SKM-1 treated with dmso at 0.1 percent for 144 hours (cell line): ENCODE measurements at regions not wholly inside any gene's neighbourhood (a gene's known extent, or its start where the extent isn't known, plus 50 kb on each side); places are given as distances from the start of the nearest gene placed in this dataset.
"Not testable (repeated sequence)": the region's sequence is repeated elsewhere in the genome, so short reads cannot be mapped to it uniquely, and the experiment has no call there.

Source experiments
- DNase-seq: peaks from one replicate; lab custom pipeline; 2025; ENCODE audit not compliant: unreplicated experiment; lab: John Stamatoyannopoulos, UW

DNA sequence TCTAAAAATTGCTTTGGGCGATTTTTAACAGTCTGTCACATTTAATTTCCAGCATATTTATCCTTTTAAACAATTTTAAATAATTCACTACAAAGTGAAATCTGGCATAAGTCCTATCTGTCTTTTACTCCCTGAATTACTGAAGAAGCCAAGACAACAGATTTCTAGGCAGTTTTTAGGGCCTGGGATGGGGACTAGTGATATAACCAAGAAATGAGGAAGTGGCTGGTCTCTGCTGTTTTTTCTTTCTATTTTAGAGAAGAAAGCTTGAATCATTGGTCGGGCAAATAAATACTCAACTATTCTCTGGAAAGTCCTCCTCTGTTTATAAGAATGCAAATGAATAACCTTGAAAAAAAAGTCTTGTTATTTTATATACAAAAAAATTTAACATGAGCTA is 79.7 kb upstream of the SSBP2 start:
- peak; percentile 33 for DNase-seq

DNA sequence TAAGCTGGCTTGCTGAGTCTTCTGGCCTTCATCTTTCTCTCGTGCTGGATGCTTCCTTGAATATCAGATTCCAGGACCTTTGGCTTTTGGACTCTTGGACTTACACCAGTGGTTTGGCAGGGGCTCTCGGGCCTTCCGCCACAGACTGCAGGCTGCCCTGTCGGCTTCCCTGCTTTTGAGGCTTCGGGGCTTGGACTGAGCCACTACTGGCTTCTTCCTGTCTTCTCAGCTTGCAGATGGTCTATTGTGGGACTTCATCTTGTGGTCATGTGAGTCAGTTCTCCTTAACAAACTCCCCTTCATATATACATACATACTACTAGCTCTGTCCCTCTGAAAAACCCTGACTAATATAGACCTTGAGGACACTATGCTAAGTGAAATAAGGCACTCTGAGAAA is 78.3 kb upstream of the SSBP2 start:
- DNase-seq, result no peak

DNA sequence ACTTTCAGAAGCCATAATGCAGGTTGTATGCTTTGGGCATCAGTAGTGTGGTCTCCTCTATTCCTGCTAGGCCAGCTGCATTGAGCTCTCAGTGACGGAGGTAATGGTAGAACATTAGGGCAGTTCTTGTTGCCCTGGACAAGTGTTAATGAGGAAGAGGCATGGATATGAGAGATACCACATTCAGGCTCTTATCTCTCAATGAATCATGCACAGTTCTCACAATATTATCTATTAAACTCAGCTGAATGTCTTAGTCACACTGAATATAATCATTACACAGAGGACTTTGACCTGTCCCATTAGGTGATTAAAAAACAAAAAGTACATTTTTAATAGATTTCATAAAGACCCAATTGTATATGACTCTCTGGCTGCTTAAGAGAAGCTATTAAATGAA is 76.6 kb upstream of the SSBP2 start:
- DNase-seq, result no peak

DNA sequence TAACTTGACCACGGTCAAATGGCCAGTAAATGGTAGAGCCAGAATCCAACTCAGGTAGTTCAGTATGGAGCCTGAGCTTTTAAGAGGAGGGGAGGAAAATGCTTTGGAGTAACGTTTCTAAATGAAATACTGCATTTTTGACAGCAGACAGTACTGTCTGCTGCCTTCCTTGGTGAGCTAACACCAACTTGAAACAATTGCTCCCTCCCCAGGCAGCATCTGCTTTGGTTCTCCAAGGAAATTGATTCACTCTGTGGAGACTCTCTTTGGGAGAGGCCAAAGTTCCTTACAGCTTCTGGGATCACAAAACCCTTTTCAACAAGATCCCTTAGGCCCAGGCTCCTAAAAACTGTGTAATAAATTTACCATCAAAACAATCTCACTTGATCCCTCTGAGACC is 75.2 kb upstream of the SSBP2 start:
- DNase-seq, result no peak

DNA sequence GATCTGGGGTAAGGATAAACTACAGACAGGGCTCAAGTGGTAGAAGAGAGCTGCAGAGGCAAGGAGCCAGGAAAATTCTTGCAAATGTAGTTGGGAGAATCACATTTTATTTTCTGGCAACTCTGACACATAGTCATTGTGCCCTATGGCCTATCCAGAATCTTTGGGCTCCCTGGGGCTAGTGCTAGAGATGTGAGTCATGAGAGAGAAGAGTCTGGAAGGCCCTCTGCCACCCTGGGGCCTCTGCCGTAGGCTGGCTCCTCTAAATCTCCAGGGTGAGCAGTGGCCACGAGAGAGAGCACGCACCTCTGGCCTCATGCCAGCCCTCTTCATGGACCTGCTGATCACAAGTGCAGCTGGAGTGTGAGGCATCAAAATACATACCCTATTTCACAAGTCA is 74.3 kb upstream of the SSBP2 start:
- DNase-seq, result no peak

DNA sequence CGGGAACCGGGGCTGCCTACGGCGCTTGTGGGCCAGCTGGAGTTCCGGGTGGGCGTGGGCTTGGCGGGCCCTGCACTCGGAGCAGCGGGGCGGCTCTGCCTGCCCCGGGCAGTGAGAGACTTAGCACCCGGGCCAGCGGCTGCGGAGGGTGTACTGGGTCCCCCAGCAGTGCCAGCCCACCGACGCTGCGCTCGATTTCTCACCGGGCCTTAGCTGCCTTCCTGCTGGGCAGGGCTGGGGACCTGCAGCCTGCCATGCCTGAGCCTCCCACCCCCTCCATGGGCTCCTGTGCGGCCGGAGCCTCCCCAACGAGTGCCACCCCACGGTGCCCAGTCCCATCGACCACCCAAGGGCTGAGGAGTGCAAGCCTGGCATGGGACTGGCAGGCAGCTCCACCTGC is 72.8 kb upstream of the SSBP2 start:
- DNase-seq, result not testable (repeated sequence)

DNA sequence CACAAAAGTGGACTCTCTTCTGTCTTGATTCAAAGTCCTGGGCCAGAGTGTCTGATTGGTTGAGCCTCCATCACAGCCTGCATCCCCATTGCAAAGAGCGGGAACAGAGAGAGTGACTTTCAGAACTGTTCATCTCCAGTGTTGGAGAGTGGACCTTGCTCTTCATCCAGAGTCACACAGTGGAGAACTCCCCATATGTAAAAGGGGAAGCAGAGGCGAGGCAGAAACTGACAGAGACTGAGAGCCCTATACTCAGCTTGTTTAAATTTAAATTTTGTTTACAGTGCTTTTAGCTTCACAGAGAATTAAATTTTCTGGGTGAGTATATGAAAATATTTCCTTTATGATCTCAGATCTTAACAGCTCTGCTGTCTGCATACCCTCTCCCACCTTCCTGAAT is 70.0 kb upstream of the SSBP2 start:
- no peak for DNase-seq

DNA sequence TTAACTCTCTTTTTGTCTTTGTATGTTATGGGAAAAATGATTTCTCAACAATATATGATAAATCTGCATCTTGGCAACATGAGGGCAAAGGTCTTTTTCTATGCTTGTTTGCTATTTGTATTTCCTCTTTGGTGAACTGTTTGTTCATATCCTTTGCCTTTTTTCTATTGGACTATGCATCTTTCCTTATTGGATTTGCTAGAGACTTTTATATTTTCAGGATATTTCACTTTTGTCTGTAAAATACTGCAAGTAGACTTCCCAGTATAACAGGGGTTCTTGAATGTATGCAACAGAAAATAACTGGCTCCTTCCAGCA is 69.4 kb upstream of the SSBP2 start:
- DNase-seq, result no peak

DNA sequence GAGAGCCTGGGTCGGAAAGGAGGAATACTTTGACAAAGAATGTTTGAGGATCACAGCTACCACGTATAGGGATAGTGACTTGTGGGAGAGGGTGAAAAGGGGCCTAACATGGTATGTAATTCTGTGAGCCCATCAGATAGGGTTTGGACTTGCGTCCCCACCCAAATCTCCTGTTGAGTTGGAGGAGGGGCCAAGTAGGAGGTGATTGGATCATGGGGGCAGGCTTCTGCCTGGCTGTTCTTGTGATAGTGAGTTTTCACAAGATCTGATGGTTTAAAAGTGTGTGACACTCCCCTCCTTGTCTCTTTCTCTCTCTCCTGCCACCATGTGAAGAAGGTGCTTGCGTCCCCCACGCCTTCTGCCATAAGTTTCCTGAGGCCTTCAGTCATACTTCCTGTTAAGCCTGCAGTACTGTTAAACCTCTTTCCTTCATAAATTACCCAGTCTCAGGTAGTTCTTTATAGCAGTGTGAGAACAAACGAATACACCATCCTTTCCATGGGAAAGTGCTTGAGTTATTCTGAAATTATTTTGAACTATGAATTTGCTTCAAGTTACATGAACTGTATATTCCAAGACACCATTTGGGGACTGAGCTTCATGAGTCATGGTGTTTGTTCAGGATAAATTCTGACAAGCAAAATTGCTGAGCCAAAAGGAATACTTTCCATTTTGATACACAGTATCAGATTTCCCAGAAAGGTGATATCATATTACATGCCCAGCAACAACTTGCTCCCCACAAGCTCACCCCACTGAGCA is 68.8 kb upstream of the SSBP2 start:
- no peak for DNase-seq

DNA sequence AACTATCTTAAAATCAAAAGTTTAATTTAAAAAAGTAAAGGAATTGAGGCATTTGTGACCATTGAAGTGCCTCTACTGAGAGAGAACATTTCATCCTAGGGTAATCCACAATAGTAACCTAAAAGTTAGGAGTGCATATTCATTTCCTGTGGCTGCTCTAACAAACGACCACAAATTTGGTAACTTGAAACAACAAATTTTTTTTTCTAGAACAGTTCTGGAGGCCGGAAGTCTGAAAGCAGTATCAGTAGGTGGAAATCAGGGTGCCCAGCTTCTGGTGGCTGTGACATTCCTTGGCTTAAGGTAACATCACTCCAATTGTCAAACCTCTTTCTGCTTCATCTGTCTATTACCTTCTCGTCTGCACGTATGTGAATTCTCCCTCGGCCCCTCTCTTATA is 67.1 kb upstream of the SSBP2 start:
- no peak for DNase-seq

DNA sequence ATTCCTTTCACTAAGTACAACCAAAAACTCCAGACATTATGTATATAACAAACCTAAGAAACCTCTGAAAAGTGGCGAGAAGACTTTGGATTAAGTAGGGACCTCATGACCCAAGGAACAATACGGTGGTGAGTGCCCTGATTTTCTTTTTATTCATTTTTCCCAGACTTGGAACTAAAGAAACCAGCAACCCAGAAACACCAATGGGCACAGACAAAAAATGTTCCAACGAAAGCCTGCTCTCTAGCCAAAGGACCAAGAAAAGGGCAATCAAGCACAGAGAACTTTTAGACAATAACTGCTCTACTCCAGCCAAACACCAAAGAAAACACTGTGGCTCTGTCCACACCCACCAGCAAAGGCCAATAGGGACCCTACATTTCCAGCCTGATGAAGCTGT is 66.2 kb upstream of the SSBP2 start:
- no peak for DNase-seq

DNA sequence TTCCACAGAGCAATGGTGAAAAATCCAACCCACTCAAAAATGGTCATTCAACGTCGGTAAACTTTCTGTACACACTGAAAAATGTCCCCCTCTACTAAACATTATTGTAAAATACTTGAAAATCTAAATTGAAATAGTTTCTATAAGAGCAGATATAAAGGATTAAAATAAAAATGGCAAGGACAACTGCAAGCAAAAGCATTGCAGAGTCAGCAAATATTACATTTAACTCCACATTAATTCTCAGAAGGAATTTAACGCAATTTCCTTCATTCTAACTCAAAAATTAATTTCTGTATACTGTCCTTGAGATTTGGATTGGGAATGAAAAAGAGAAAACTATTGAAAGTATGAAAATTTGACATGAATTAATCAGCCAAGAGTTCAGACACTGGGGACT is 64.4 kb upstream of the SSBP2 start:
- DNase-seq, result no peak

DNA sequence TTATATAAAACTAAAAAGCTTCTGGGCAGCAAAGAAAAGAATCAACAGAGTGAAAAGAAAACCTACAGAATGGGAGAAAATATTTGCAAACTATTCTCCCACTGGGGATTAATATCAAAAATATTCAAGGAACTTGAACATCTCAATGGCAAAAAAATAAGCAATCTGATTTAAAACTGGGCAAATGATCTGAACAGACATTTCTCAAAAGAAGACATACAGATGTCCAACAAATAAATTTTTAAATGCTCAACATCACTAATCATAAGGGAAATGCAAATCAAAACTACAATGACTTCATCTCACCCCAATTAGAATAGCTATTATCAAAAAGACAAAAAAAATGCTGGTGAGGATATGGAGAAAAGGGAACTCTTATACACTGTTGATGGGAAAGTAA is 57.2 kb upstream of the SSBP2 start:
- no peak for DNase-seq

DNA sequence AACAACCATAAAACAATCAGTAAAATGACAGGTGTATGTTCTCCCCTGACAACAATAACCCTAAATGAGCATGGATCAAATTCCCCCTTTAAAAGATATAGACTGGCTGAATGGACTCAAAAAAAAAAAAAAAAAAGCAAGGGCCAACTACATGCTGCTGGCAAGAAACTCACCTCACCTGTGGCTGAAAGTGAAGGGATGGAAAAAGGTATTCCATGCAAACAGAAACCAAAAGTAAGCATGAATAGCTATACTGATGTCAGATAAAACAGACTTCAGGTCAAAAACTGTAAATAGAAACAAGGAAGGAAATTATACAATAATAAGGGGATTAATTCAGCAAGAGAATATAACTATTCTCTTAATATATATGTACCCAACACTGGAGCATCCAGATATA is 54.2 kb upstream of the SSBP2 start:
- no peak for DNase-seq

DNA sequence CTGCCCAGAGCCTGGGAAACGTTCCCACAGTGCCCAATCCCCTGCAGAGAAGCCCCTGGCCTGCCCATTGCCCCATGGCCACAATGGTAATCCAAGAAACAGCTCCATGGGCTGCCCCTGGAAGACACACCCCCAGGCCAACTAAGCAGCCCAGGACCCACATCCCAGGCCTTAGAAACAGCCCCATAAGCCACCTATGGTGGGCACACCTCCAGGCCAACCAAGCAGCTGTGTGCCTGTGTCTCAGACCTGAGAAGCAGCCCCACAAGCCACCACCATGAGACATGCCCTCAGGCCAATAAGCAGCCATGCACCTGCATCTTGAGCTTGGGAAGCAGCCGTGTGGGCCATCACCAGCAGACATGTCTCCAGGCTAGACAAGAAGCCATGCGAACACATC is 52.9 kb upstream of the SSBP2 start:
- DNase-seq, result no peak

DNA sequence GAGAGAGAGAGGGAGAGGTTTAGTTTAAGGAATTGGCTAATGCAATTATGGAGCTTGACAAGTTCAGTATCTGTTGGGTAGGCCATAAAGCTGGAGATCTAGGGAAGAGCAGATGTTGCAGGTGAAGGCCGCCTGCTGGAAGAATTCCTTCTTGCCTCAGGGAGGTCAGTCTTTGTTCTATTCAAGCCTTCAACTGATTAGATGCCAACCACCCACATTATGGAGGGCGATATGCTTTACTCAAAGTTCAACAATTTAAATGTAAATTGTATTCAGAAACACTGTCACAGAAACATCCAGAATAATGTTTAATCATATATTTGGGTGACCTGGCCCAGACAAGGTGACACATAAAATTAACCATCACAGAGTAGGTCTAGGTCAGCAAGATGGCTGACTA is 51.7 kb upstream of the SSBP2 start:
- no peak for DNase-seq

DNA sequence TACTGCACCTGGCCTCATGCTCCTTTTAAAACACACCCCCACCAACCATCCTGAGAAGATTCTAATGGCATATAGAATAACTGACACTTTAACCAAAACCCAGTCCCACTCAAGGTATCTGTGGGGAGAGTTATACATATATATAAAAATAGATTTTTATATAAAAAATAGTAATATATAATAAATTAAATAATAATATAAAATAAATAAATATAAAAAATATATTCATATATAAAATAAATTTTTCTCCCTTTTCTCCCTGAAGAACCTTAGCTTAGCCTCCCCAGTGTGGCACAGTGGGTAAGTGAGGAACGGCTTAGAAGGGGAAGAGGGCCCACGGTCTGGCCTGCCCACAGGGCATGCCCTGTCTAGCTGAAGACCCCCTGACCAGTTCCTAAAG is 51.1 kb upstream of the SSBP2 start:
- no peak for DNase-seq

DNA sequence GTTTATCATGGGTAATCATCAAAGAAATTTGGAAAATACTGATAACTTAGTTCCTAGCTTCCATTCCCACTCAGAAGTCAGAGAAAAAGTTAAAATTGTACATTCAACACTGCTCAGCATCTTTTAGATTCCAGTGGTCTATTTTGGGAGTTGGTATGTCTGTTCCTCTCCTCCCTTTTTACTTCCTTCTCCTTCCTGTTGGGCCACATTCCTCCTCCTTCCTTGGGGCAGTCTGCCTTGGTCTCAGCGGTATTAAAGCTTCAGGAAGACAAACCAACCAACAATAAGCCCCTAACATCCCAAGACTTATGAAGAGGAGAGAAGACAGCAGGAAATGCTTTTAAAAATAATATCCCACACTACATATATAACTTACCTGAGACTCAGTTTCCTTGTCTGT is 49.9 kb upstream of the SSBP2 start:
- no peak for DNase-seq
